ENCODE measurements at regions not wholly inside any gene's neighbourhood (a gene's known extent, or its start where the extent isn't known, plus 50 kb on each side); places are given as distances from the start of the nearest gene placed in this dataset.

DNA sequence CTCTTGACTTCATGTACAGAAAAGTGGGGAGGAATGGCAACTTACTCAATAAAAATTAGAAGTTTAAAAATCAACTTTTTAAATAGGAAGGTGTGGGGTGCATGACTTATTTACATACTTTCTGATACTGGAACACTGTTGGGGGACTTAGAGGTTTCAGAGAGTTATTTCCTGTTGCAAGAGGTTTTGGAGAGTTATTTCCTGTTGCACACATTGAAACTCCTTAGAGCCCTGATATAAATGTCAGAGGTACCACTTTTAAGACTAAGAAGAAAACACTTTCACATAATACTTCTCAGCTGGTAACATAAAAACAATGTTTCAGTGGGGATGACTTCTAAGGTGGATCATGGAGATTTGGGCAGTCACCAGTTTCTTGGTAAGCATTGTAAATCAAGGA lies 579.9 kb downstream of the MMUT start:
- TF ChIP-seq CTCF (IDR thresholded peaks at IDR 0.05), result no peak
- TF ChIP-seq POLR2A (IDR thresholded peaks at IDR 0.05; ENCODE audit: low read depth), result no peak
- TF ChIP-seq POLR2AphosphoS5 (IDR thresholded peaks at IDR 0.05), result no peak

Data from esophagus muscularis mucosa (tissue), 3 donors.